ENCODE measurements at regions not wholly inside any gene's neighbourhood (a gene's known extent, or its start where the extent isn't known, plus 50 kb on each side); places are given as distances from the start of the nearest gene placed in this dataset.

- POLR2A ChIA-PET: no interaction called here
- DNase-seq (ENCODE audit: low read depth, low spot score) (no peak), ATAC-seq (no peak)
- no peaks in the 10 kb centered on the region; the same call in 1 of the 2 replicates for H3K9me3 ChIP-seq (ENCODE audit: control insufficient read depth, insufficient read depth, low read depth, low read length)
- BruUV-seq (replicated peaks): no TSS peak
- no peak overlapping the region for H3K27ac ChIP-seq (ENCODE audit: low read length)
- H3K4me1 ChIP-seq (ENCODE audit: control insufficient read depth, insufficient read depth, low read length): no peaks in the 10 kb centered on the region; the same call in 1 of the 2 replicates
- in situ Hi-C loops (cut with HindIII; ENCODE audit: low pct_unique_long_range_greater_than_20kb, low sequenced_read_pairs): no loop called here
- H3K36me3 ChIP-seq (ENCODE audit: control insufficient read depth, insufficient read depth, low read length): no peaks in the 10 kb centered on the region
- no peak overlapping the region for H3K4me3 ChIP-seq (ENCODE audit: low read depth in 2 of 2, low read length in 2 of 2)
- no peak for TF ChIP-seq CTCF (IDR thresholded peaks at IDR 0.05)
- TF ChIP-seq REST (IDR thresholded peaks at IDR 0.05; ENCODE audit: insufficient read depth in 1 of 2, low read depth in 2 of 2, low read length in 1 of 2): no peak
- no peak for TF ChIP-seq POLR2AphosphoS5 (IDR thresholded peaks at IDR 0.05; ENCODE audit: low read depth, low read length)
- TF ChIP-seq SIN3A (IDR thresholded peaks at IDR 0.05; ENCODE audit: borderline replicate concordance, insufficient read depth, low read depth, low read length): no peak
- TF ChIP-seq TCF7L2 (IDR thresholded peaks at IDR 0.05; ENCODE audit: low read depth, low read length): no peak
- CTCF ChIA-PET: no interaction called here
- H3K27me3 ChIP-seq (ENCODE audit: control insufficient read depth, insufficient read depth, low read length): peaks cover 4% of the 10 kb centered on the region; the same call in 1 of the 2 replicates
- intact Hi-C loops (cut with micrococcal nuclease; ENCODE audit: unreplicated experiment): no loop called here
Measured at GRCh38 chr2:235328991-235329390, 164.9 kb upstream of the AGAP1 start.

DNA sequence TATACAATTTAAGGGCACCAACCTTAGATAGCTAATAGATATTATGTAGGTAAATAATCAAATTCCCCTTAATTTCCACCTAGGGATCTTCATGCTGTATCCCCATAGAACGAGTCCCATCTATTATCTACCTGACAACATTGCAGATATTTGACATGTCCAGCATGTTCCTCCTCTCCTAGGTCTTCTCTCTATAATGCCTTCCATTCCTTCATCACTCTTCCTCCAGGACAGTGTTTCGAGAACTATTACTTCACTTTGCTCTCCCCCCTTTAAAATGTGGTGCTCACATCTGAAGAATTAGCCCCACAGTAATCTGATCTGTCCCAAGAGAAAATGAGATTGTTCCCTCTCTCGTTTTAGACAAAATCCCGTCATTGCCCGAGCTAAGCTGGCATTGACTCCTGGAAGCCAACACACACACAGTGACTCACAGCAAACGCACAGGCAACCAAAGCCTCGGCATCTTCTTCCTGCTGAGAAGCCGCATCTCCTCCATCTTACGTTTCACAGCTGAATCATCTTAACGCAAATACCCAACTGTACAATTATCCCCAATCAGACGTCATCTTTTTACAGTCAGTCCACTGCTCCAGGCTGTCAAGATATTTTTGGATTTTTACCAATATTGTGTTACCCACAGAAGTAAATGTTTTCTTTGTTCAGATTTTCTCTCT is 162.9 kb upstream of the AGAP1 start:
- ATAC-seq (peak; percentile 90), DNase-seq (ENCODE audit: low read depth, low spot score) (peak; percentile 75)
- Histone ChIP-seq H3K9me3 (ENCODE audit: control insufficient read depth, insufficient read depth, low read depth, low read length) (no peaks in the 10 kb centered on the region; the same call in 1 of the 2 replicates), H3K36me3 (ENCODE audit: control insufficient read depth, insufficient read depth, low read length) (no peaks in the 10 kb centered on the region), H3K4me3 (ENCODE audit: low read depth in 2 of 2, low read length in 2 of 2) (peak overlapping the region in 1 of 2 experiments; percentile 14; a peak in 2 of 4 replicates), H3K4me1 (ENCODE audit: control insufficient read depth, insufficient read depth, low read length) (no peaks in the 10 kb centered on the region), H3K27ac (ENCODE audit: low read length) (no peak overlapping the region), H3K27me3 (ENCODE audit: control insufficient read depth, insufficient read depth, low read length) (no peaks in the 10 kb centered on the region)
- CTCF ChIA-PET: no interaction called here
- intact Hi-C loops (cut with micrococcal nuclease; ENCODE audit: unreplicated experiment) (no loop called here), in situ Hi-C loops (cut with HindIII; ENCODE audit: low pct_unique_long_range_greater_than_20kb, low sequenced_read_pairs) (no loop called here)
- BruUV-seq (replicated peaks): no TSS peak
- TF ChIP-seq CTCF (IDR thresholded peaks at IDR 0.05) (no peak), POLR2AphosphoS5 (IDR thresholded peaks at IDR 0.05; ENCODE audit: low read depth, low read length) (no peak), SIN3A (IDR thresholded peaks at IDR 0.05; ENCODE audit: borderline replicate concordance, insufficient read depth, low read depth, low read length) (no peak), TCF7L2 (IDR thresholded peaks at IDR 0.05; ENCODE audit: low read depth, low read length) (no peak), REST (IDR thresholded peaks at IDR 0.05; ENCODE audit: insufficient read depth in 1 of 2, low read depth in 2 of 2, low read length in 1 of 2) (no peak)
- POLR2A ChIA-PET: interaction anchor here (0.7 to 1.1 kb wide), 2 partner anchors 8 to 282 kb away, joined by 3 to 7 read pairs; no protein-coding TSS in a partner anchor
